ENCODE measurements at regions not wholly inside any gene's neighbourhood (a gene's known extent, or its start where the extent isn't known, plus 50 kb on each side); places are given as distances from the start of the nearest gene placed in this dataset.

DNA sequence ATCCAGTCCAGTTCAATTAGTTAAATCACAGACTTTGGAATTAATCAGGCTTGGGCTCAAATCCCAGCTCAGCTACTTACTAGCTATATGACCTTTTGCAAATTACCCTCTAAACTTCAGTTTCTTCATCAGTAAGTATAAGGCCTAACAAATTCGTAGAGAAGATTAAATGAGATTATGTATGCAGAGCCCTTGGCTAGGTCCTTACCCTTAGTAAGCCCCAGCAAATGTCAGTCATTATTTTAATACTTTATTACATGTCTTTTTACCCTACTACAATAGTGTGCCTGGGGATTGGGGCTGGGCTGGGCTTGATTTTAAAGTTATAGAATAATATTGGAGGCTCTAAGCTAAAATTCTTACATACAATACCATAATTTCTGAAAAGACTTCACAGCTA lies 326.1 kb upstream of the PREP start:
- no peak for TF ChIP-seq CTCF (IDR thresholded peaks at IDR 0.05)
- TF ChIP-seq POLR2A (IDR thresholded peaks at IDR 0.05) = no peak

Measured in body of pancreas (tissue), 4 donors.